OCI-LY1 (cell line): ENCODE measurements at regions not wholly inside any gene's neighbourhood (a gene's known extent, or its start where the extent isn't known, plus 50 kb on each side); places are given as distances from the start of the nearest gene placed in this dataset.

Experiments used
- CTCF ChIP-seq: fragments of 200-600 bp; sonication (generic), shearing (Covaris generic); IDR thresholded peaks from 2 replicates; pipeline ENCODE4 v1.5.1; 2017; ENCODE audit warnings: mild to moderate bottlenecking, antibody characterized with exemption, low read length, moderate library complexity, mixed read lengths
- EZH2 ChIP-seq: fragments of 200-600 bp; sonication (generic), shearing (Covaris generic); IDR thresholded peaks from 2 replicates; pipeline ENCODE4 v1.8.0; 2017; ENCODE audit warnings: borderline replicate concordance, mixed run types, mild to moderate bottlenecking, antibody characterized with exemption, low read length, moderate library complexity, mixed read lengths

- TF ChIP-seq CTCF (no peak), EZH2 (no peak)
Observed at GRCh38 chr3:137938876-137939275, 71.1 kb upstream of the CLDN18 start.
